OCI-LY3 (cell line): ENCODE measurements at regions not wholly inside any gene's neighbourhood (a gene's known extent, or its start where the extent isn't known, plus 50 kb on each side); places are given as distances from the start of the nearest gene placed in this dataset.

ENCODE experiments used
- H2AFZ ChIP-seq: fragments of 200-600, 300-600 bp; shearing (Covaris generic); 2 replicates; pipeline ENCODE4 v1.6.0; 2014; ENCODE audit warnings: antibody characterized with exemption, low read depth, low read length
- H3K27ac ChIP-seq: fragments of 200-600, 300-600 bp; sonication (generic); 2 replicates; pipeline ENCODE4 v1.5.1; 2014; ENCODE audit warnings: mild to moderate bottlenecking, low read length, moderate library complexity, mixed read lengths
- H3K27me3 ChIP-seq: fragments of 200-600, 300-600 bp; sonication (generic); 2 replicates; pipeline ENCODE4 v1.6.1; 2014; ENCODE audit warnings: low read depth, low read length, mixed read lengths
- H3K36me3 ChIP-seq: fragments of 200-600, 300-600 bp; sonication (generic); replicated peaks from 2 replicates; pipeline ENCODE3; 2014; ENCODE audit warnings: low read depth, low read length, mixed read lengths
- H3K4me1 ChIP-seq: fragments of 300-600, 200-600 bp; sonication (generic); 2 replicates; pipeline ENCODE4 v1.6.1; 2014; ENCODE audit warnings: low read length, mixed read lengths
- H3K4me2 ChIP-seq: fragments of 200-600, 300-600 bp; sonication (generic); 2 replicates; pipeline ENCODE4 v1.6.1; 2014; ENCODE audit warnings: low read length, mixed read lengths
- H3K4me3 ChIP-seq: fragments of 300-600, 200-600 bp; sonication (generic); 2 replicates; pipeline ENCODE4 v1.5.1; 2014; ENCODE audit warnings: antibody characterized with exemption, mild to moderate bottlenecking, low read length, moderate library complexity
- H3K79me2 ChIP-seq: fragments of 300-600, 200-600 bp; shearing (Covaris generic); 2 replicates; pipeline ENCODE4 v1.6.1; 2014; ENCODE audit warnings: mild to moderate bottlenecking, low read length, mixed read lengths
- H3K9ac ChIP-seq: fragments of 300-600, 200-600 bp; shearing (Covaris generic); 2 replicates; pipeline ENCODE4 v1.6.0; 2014; ENCODE audit warnings: mild to moderate bottlenecking, low read length, moderate library complexity
- H3K9me3 ChIP-seq: fragments of 200-600, 300-600 bp; shearing (Covaris generic); 2 replicates; pipeline ENCODE4 v1.6.1; 2014; ENCODE audit warnings: low read length, mixed read lengths; ENCODE audit not compliant: insufficient read depth
- H4K20me1 ChIP-seq: fragments of 200-600, 300-600 bp; sonication (generic); 2 replicates; pipeline ENCODE4 v1.6.1; 2016; ENCODE audit warnings: low read length, mixed read lengths; ENCODE audit not compliant: insufficient read depth
- CTCF ChIP-seq: fragments of 200-600, 300-600 bp; sonication (generic); IDR thresholded peaks from 2 replicates; pipeline ENCODE4 v1.5.1; 2014; ENCODE audit warnings: antibody characterized with exemption, low read length, low read depth
- EZH2phosphoT487 ChIP-seq: fragments of 200-600 bp; shearing (Covaris generic); IDR thresholded peaks from 2 replicates; pipeline ENCODE4 v1.6.1; 2018; ENCODE audit warnings: antibody characterized with exemption, mixed run types, low read depth

- no peak overlapping the region for H3K27ac ChIP-seq
- H3K9ac ChIP-seq, result no peak overlapping the region
- TF ChIP-seq EZH2phosphoT487, result no peak
- TF ChIP-seq CTCF, result no peak
- H3K27me3 ChIP-seq, result no peaks in the 10 kb centered on the region
- no peak overlapping the region for H2AFZ ChIP-seq
- no peak overlapping the region for H3K4me2 ChIP-seq
- no peaks in the 10 kb centered on the region for H3K4me1 ChIP-seq
- H3K79me2 ChIP-seq, result no peaks in the 10 kb centered on the region
- H3K36me3 ChIP-seq, result no peaks in the 10 kb centered on the region
- no peaks in the 10 kb centered on the region for H4K20me1 ChIP-seq
- H3K9me3 ChIP-seq, result no peaks in the 10 kb centered on the region
- H3K4me3 ChIP-seq, result no peak overlapping the region
These were observed 154.8 kb downstream of the TFAP2B start for GRCh38 chr6:50973464-50973863.

DNA sequence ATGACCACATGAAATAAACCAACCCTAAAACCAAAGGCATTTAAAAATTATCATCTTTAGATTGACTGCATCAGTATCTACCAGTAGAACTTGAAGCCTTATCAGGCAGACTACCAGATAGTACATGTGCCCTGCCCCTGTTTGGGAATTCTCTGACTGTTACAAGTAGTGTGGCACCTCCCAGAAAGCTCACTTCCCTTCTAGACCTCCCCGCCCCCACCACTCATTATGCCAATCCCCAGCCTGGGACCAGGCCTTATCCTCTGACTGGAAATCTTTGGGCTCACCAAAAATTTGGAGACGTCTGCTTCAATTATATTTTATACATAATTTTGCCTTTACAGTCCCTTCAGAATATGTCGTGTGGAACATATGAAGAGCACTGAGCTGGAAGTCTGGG is 155.6 kb downstream of the TFAP2B start:
- H3K27ac ChIP-seq, result no peak overlapping the region
- H3K4me1 ChIP-seq, result no peaks in the 10 kb centered on the region
- H3K36me3 ChIP-seq, result no peaks in the 10 kb centered on the region
- no peak overlapping the region for H3K4me3 ChIP-seq
- H2AFZ ChIP-seq, result no peak overlapping the region
- H3K9me3 ChIP-seq, result no peaks in the 10 kb centered on the region
- H3K4me2 ChIP-seq, result no peak overlapping the region
- no peaks in the 10 kb centered on the region for H4K20me1 ChIP-seq
- H3K27me3 ChIP-seq, result no peaks in the 10 kb centered on the region
- TF ChIP-seq CTCF (no peak), EZH2phosphoT487 (no peak)
- H3K79me2 ChIP-seq, result no peaks in the 10 kb centered on the region
- H3K9ac ChIP-seq, result no peak overlapping the region

- Histone ChIP-seq H3K4me3 (no peak overlapping the region), H3K27ac (no peak overlapping the region), H3K9me3 (no peaks in the 10 kb centered on the region), H3K27me3 (no peaks in the 10 kb centered on the region), H3K4me2 (no peak overlapping the region), H3K36me3 (no peaks in the 10 kb centered on the region), H4K20me1 (no peaks in the 10 kb centered on the region), H3K9ac (no peak overlapping the region), H2AFZ (no peak overlapping the region), H3K4me1 (no peaks in the 10 kb centered on the region), H3K79me2 (no peaks in the 10 kb centered on the region)
- TF ChIP-seq CTCF, result no peak
- no peak for TF ChIP-seq EZH2phosphoT487
These were observed 156.5 kb downstream of the TFAP2B start for GRCh38 chr6:50975216-50975615.

- Histone ChIP-seq H2AFZ (no peak overlapping the region), H3K27ac (no peak overlapping the region), H3K9ac (no peak overlapping the region), H3K27me3 (no peaks in the 10 kb centered on the region), H3K9me3 (no peaks in the 10 kb centered on the region), H3K79me2 (no peaks in the 10 kb centered on the region), H3K36me3 (no peaks in the 10 kb centered on the region), H4K20me1 (no peaks in the 10 kb centered on the region), H3K4me2 (no peak overlapping the region), H3K4me3 (no peak overlapping the region), H3K4me1 (no peaks in the 10 kb centered on the region)
- TF ChIP-seq EZH2phosphoT487 (no peak), CTCF (no peak)
These were observed 158.2 kb downstream of the TFAP2B start for GRCh38 chr6:50976907-50977306.
